Mucosa of descending colon (tissue), 3 donors: ENCODE measurements at regions not wholly inside any gene's neighbourhood (a gene's known extent, or its start where the extent isn't known, plus 50 kb on each side); places are given as distances from the start of the nearest gene placed in this dataset.

Experiments
- ATAC-seq: fragments of 200-7000 bp; cut with Tn5 transposase; one replicate; pipeline ENCODE4 v1.9.1; 2020; ENCODE audit warnings: mild to moderate bottlenecking, moderate library complexity
- DNase-seq, 3 donors: peaks; one replicate each; pipeline ENCODE4 v3.0.0-alpha.2; 2020
- H3K36me3 ChIP-seq: fragments of 200-600 bp; one replicate; pipeline ENCODE4 v1.8.0; 2021; ENCODE audit warnings: low read depth, mild to moderate bottlenecking
- H3K4me1 ChIP-seq: fragments of 200-600 bp; one replicate; pipeline ENCODE4 v1.8.0; 2021; ENCODE audit warnings: low read depth, mild to moderate bottlenecking
- H3K4me3 ChIP-seq: fragments of 200-600 bp; one replicate; pipeline ENCODE4 v1.8.0; 2021; ENCODE audit warnings: mild to moderate bottlenecking
- H3K9me3 ChIP-seq: fragments of 200-600 bp; one replicate; pipeline ENCODE4 v1.8.0; 2021; ENCODE audit warnings: mild to moderate bottlenecking
- intact Hi-C, 2 donors: fragments of 100-400 bp; cut with DNase I in 1 of 2; cut with micrococcal nuclease in 1 of 2; formaldehyde crosslinking; loops; one replicate each; pipeline versions ENCODE4 v1.11.0 to v1.11.1; 2022; cut with DNase I, micrococcal nuclease
- TF ChIP-seq, protein P1 (sequence below): fragments of 200-600 bp; IDR thresholded peaks from one replicate; pipeline ENCODE4 v1.8.0; 2022; ENCODE audit warnings: antibody characterized with exemption, mild to moderate bottlenecking
- donor health status: DM: no; HTN: no; CAD: no; lungs with moderate emphysema.
- donor health status: DM: no; HTN: no; CAD: no.
- donor health status: DM: no; HTN: yes; CAD: no.

DNA sequence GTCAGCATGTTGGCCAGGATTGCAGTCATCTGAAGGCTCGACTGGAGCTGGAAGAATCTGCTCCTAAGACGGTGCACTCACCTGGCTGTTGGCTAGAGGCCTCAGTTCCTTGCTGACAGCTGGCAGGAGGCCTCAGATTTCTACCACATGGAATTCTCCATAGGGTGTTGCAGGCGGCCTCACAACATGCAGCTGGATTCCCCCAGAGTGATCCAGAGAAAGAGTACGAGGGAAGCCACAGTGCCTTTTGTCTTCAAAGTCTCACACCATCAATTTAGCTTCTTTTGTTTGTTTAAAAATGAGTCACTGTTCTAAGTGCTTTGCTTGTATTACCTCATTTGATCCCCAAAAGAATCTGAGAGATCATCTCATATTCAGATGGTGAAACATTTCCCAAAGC lies 65.5 kb upstream of the FYN start:
- ATAC-seq (no peak), DNase-seq (no peak)
- no peaks in the 10 kb centered on the region for H3K9me3 ChIP-seq
- no peaks in the 10 kb centered on the region for H3K4me1 ChIP-seq
- H3K36me3 ChIP-seq = no peaks in the 10 kb centered on the region
- TF ChIP-seq, protein P1, sequence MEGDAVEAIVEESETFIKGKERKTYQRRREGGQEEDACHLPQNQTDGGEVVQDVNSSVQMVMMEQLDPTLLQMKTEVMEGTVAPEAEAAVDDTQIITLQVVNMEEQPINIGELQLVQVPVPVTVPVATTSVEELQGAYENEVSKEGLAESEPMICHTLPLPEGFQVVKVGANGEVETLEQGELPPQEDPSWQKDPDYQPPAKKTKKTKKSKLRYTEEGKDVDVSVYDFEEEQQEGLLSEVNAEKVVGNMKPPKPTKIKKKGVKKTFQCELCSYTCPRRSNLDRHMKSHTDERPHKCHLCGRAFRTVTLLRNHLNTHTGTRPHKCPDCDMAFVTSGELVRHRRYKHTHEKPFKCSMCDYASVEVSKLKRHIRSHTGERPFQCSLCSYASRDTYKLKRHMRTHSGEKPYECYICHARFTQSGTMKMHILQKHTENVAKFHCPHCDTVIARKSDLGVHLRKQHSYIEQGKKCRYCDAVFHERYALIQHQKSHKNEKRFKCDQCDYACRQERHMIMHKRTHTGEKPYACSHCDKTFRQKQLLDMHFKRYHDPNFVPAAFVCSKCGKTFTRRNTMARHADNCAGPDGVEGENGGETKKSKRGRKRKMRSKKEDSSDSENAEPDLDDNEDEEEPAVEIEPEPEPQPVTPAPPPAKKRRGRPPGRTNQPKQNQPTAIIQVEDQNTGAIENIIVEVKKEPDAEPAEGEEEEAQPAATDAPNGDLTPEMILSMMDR = no peak
- intact Hi-C loops = no loop called here
- H3K4me3 ChIP-seq = no peak overlapping the region

DNA sequence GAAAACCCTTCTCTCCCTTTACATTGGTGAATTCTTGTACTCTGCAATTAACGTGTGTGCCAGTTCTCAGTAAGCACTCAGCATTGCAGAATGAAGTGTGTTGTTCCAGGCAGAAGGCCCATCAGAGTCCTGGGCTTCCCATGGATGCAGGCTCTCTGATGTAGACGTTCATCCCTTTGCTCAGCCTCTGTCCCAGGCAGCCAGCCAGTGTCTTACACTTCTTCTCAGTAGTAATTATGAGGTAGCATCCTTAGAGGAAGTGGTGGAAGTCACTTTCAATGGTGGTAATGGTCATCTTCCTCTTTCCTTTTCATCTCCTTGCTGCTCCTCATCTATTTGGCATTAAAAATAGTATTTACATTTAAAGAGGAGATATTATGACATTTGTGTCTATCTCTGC lies 66.7 kb upstream of the FYN start:
- no peaks in the 10 kb centered on the region for H3K4me1 ChIP-seq
- intact Hi-C loops = no loop called here
- H3K36me3 ChIP-seq = no peaks in the 10 kb centered on the region
- no peak for DNase-seq
- no peak overlapping the region for H3K4me3 ChIP-seq
- TF ChIP-seq, protein P1 = no peak
- no peak for ATAC-seq
- no peaks in the 10 kb centered on the region for H3K9me3 ChIP-seq

DNA sequence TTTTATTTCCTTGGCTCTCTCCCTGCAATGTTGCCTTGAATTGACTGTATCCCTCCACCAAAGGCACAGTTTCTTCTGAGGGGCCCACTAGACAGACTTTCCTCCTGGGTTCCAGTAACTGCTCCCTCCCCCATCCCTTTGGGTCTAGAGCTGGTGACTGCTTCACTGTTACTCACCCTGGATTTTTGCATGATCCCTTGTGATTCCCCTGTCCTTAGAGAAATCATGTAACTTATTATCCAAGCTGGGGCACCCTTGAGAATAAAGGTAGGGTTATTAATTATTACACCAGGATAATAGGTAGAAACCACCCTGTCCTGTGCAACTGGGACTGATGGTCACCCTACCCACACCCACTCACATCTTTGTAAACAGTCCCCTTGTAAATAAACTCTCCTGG lies 67.5 kb upstream of the FYN start:
- no peak for ATAC-seq
- no peak for DNase-seq
- no peaks in the 10 kb centered on the region for H3K36me3 ChIP-seq
- TF ChIP-seq, protein P1 = no peak
- no peaks in the 10 kb centered on the region for H3K9me3 ChIP-seq
- intact Hi-C loops = no loop called here
- no peak overlapping the region for H3K4me3 ChIP-seq
- H3K4me1 ChIP-seq = no peaks in the 10 kb centered on the region

DNA sequence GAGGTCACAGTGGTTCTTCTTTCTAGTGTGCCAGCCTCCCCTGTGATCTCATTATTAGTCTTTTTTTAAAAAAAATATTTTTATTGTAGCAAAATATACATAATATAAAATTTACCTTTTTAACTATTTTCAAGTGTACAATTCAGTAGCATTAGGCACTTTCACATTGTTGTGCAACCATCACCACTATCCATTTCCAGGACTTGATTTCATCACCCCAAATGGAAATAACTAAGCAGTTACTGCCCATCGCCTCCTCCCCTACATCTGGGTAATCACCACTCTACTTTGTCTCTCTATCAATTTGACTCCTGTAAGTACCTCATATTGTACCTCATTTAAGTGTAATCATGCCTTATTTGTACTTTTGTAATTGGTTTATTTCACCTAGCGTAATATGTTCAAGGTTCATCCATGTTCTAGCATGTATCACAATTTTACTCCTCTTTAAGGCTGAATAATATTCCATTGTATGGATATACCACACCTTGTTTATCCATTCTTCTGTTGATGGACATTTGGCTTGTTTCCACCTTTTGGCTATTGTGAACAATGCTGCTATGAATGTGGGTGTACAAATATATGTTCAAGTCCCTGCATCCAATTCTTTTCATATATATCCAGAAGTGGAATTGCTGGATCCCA lies 68.6 kb upstream of the FYN start:
- ATAC-seq (no peak), DNase-seq (no peak)
- Histone ChIP-seq H3K4me1 (no peaks in the 10 kb centered on the region), H3K36me3 (no peaks in the 10 kb centered on the region), H3K4me3 (no peak overlapping the region), H3K9me3 (no peaks in the 10 kb centered on the region)
- intact Hi-C loops = no loop called here
- TF ChIP-seq, protein P1 = no peak

DNA sequence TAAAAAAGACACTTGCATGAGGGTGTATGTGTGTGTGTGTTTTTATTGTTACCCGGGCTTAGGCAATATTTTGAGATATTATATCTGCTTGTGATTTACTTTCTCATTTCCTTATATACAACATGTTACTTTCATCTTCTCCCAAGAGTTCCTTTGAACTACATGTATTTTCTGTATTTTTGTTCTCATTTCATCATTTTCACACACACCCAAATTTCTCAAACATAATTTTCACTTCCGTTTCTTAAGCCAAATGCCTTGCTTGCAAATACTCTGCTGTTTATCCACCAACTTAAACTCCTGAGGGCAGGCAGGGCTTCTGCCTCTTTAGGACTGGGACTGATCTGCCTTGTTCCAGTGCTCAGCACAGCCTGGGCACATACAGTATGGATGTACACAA lies 69.3 kb upstream of the FYN start:
- DNase-seq (no peak), ATAC-seq (no peak)
- intact Hi-C loops = no loop called here
- no peak overlapping the region for H3K4me3 ChIP-seq
- no peaks in the 10 kb centered on the region for H3K4me1 ChIP-seq
- H3K36me3 ChIP-seq = no peaks in the 10 kb centered on the region
- TF ChIP-seq, protein P1 = no peak
- no peaks in the 10 kb centered on the region for H3K9me3 ChIP-seq

DNA sequence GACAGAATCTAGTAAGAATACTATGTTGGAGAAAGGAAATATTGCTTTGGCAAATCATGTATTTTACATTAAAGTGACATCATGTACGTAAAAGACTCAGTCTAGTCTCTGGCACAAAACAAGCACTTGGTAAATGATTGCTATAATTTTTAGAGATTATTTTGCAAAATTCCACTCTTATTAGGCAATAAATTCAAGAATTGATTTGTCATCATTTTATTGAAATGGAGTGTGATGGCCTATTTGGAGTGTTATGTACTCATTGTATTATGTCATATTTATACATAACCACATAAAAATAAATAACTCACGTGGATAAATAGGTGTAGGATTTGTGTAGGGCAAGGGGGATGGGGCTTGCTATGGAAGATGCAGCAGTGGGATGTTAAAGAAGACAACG lies 70.0 kb upstream of the FYN start:
- H3K36me3 ChIP-seq = no peaks in the 10 kb centered on the region
- no peak overlapping the region for H3K4me3 ChIP-seq
- DNase-seq (no peak), ATAC-seq (no peak)
- intact Hi-C loops = no loop called here
- no peaks in the 10 kb centered on the region for H3K4me1 ChIP-seq
- H3K9me3 ChIP-seq = no peaks in the 10 kb centered on the region
- TF ChIP-seq, protein P1 = no peak
